HG03520 (cell line): ENCODE measurements at regions not wholly inside any gene's neighbourhood (a gene's known extent, or its start where the extent isn't known, plus 50 kb on each side); places are given as distances from the start of the nearest gene placed in this dataset.
"Not testable (repeated sequence)": the region's sequence is repeated elsewhere in the genome, so short reads cannot be mapped to it uniquely, and the experiment has no call there.

Source experiments
- ATAC-seq: cut with Tn5 transposase; IDR thresholded peaks from one replicate; pipeline ENCODE4 v1.9.1; 2021; ENCODE audit warnings: mild to moderate bottlenecking, moderate library complexity; ENCODE audit not compliant: unreplicated experiment

DNA sequence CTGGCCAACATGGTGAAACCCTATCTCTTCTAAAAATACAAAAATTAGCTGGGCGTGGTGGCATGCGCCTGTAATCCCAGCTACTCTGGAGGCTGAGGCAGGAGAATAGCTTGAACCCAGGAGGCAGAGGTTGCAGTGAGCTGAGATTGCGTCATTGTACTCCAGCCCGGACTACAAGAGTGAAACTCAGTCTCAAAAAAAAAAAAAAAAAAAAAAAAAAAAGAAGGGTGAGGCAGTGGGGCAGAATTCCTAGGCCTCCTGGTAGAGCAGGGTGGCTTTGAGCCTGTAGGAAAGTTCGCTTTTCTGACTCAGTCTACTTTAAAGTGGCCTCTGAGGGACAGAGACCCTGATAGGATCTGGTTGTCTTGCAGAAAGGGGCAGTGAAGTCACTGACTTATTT, 60.8 kb upstream of the GTF3A start:
- not testable (repeated sequence) for ATAC-seq

DNA sequence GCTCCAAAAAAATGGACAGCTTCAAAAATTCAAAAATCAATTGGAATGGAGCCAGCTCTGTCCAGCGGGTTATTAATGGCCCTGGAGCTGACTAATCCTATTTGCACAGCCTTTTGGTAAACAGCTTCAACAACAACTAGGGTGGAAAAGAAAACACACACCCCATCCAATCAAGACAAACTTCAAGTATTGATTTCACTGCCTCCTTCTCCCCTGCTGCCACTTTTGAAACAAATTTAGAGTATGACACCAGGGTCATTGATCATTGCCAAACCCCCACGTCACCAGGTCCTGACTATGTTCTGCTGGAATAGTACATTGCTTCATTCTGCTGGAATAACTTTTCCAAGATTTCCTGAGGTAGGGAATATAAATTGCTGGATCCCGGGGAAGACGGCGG, 56.8 kb upstream of the GTF3A start:
- ATAC-seq: no peak

DNA sequence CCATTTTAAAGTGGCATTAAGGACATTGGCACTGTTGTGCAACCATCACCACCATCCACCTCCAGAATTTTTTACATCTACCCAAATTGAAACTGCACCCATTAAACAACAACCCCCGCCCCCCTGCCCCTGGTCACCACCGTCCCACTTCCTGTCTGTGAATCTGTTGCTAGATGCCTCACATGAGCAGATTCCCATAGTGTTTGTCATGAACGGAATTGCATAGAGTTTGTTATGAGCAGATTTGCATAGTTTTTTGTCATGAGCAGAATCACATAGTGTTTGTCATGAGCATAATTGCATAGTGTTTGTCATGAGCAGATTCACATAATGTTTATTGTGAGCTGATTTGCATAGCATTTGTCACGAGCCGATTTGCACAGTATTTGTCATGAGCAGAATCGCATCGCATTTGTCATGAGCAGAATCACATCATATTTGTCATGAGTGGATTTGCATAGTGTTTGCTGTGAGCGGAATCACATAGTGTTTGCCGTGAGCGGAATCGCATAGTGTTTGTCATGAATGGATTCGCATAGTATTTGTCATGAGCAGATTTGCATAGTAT, 54.0 kb upstream of the GTF3A start:
- no peak for ATAC-seq

DNA sequence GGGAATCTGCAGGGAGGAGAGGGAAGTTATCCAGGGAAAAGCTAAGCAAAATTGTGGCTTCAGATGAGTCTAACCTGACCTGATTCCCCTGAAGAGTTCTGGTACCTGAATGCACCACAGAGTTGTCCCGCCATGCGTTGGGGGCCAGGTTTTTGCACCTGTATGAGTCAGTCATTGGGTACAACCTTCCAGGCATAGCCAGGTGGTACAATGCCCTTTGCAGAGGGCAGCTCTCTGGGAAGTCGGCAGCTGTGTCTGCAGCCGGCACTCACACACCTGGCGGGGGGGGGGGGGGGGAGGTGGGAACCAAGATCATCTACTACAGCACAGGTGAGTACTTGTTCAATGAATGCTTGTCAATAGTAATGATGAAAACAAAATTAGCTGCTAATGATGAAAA, 52.5 kb upstream of the GTF3A start:
- no peak for ATAC-seq

DNA sequence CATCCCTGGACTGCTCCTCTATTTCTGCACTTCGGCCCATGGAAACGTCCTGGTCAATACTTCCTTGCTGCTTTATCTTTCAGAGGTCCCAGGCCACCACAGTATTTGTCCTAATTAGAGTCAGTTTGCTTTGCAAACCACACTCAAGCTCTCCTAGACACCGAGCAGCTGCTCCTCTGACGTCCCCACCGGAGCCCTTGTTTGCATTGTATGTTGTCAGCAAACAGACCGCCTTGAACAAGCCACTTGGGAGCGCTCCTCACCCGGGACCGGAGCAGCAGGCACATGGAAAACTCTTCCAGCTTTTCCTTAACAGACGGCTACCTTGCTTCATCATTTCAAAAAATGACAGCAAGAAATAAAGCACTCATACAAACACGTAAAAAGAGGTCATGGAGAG, 51.5 kb upstream of the GTF3A start:
- ATAC-seq: no peak

DNA sequence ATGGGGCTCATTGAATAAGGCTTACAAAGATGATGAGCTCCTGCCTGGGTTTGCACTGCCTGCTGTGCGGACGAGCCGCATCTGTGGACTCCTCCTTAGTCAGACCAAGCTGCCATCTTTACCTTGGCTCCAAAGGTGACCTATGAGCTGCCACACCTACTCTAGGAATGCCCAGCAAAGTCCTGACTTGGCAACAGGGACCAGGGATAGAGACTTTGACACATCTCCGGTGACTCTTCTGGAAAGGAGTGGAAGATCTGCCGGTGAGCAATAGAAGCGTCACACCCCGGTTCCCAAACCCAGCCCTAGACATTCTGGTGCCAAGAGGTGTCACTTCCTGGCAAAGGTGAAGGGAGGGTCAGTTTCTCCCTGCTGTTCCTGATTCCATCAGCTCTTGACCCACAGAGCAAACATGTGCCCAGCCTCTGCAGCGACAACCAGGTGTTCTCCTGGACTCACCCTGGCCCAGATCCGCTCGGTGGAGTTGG, 50.2 kb upstream of the GTF3A start:
- no peak for ATAC-seq
